ENCODE measurements at regions not wholly inside any gene's neighbourhood (a gene's known extent, or its start where the extent isn't known, plus 50 kb on each side); places are given as distances from the start of the nearest gene placed in this dataset.

DNA sequence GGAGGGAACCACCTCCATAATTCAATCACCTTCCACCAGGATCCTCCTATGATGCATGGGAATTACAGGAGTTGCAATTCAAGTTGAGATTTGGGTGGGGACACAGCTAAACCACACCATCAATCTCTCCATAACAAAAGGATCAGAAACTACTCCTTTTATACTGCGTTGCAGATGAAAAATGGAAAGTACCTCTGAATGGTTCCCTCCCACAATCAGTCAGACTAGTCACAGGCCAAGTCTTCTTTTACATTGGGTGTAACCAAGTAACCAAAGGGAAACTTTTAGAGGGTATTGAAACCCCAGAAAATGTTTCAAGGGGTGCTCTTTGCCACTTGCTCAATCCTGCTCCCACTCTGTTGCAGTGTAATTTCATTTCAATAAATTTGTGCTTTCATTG lies 504.3 kb upstream of the CNTN3 start:
- no peak for TF ChIP-seq JUND (IDR thresholded peaks at IDR 0.05)
- TF ChIP-seq, protein P1, sequence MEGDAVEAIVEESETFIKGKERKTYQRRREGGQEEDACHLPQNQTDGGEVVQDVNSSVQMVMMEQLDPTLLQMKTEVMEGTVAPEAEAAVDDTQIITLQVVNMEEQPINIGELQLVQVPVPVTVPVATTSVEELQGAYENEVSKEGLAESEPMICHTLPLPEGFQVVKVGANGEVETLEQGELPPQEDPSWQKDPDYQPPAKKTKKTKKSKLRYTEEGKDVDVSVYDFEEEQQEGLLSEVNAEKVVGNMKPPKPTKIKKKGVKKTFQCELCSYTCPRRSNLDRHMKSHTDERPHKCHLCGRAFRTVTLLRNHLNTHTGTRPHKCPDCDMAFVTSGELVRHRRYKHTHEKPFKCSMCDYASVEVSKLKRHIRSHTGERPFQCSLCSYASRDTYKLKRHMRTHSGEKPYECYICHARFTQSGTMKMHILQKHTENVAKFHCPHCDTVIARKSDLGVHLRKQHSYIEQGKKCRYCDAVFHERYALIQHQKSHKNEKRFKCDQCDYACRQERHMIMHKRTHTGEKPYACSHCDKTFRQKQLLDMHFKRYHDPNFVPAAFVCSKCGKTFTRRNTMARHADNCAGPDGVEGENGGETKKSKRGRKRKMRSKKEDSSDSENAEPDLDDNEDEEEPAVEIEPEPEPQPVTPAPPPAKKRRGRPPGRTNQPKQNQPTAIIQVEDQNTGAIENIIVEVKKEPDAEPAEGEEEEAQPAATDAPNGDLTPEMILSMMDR (IDR thresholded peaks at IDR 0.05) = no peak
- TF ChIP-seq, protein P2, sequence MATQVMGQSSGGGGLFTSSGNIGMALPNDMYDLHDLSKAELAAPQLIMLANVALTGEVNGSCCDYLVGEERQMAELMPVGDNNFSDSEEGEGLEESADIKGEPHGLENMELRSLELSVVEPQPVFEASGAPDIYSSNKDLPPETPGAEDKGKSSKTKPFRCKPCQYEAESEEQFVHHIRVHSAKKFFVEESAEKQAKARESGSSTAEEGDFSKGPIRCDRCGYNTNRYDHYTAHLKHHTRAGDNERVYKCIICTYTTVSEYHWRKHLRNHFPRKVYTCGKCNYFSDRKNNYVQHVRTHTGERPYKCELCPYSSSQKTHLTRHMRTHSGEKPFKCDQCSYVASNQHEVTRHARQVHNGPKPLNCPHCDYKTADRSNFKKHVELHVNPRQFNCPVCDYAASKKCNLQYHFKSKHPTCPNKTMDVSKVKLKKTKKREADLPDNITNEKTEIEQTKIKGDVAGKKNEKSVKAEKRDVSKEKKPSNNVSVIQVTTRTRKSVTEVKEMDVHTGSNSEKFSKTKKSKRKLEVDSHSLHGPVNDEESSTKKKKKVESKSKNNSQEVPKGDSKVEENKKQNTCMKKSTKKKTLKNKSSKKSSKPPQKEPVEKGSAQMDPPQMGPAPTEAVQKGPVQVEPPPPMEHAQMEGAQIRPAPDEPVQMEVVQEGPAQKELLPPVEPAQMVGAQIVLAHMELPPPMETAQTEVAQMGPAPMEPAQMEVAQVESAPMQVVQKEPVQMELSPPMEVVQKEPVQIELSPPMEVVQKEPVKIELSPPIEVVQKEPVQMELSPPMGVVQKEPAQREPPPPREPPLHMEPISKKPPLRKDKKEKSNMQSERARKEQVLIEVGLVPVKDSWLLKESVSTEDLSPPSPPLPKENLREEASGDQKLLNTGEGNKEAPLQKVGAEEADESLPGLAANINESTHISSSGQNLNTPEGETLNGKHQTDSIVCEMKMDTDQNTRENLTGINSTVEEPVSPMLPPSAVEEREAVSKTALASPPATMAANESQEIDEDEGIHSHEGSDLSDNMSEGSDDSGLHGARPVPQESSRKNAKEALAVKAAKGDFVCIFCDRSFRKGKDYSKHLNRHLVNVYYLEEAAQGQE (IDR thresholded peaks at IDR 0.05; ENCODE audit: low read depth, low read length) = no peak
- TF ChIP-seq, protein P3, sequence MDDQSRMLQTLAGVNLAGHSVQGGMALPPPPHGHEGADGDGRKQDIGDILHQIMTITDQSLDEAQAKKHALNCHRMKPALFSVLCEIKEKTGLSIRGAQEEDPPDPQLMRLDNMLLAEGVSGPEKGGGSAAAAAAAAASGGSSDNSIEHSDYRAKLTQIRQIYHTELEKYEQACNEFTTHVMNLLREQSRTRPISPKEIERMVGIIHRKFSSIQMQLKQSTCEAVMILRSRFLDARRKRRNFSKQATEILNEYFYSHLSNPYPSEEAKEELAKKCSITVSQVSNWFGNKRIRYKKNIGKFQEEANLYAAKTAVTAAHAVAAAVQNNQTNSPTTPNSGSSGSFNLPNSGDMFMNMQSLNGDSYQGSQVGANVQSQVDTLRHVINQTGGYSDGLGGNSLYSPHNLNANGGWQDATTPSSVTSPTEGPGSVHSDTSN (IDR thresholded peaks at IDR 0.05) = no peak
- TF ChIP-seq POLR2AphosphoS5 (IDR thresholded peaks at IDR 0.05; ENCODE audit: low read depth, low read length) = no peak
- TF ChIP-seq EP300 (IDR thresholded peaks at IDR 0.05; ENCODE audit: borderline replicate concordance in 1 of 2, low read depth in 1 of 2, low read length in 1 of 2) = no peak
- TF ChIP-seq GATA2 (CRISPR knock-in tag; IDR thresholded peaks at IDR 0.05) = no peak
- no peak for TF ChIP-seq GABPA (IDR thresholded peaks at IDR 0.05; ENCODE audit: low read depth)
- no peak for TF ChIP-seq RAD21 (IDR thresholded peaks at IDR 0.05; ENCODE audit: low read length)
- no peak for TF ChIP-seq FOXJ3 (CRISPR knock-in tag; IDR thresholded peaks at IDR 0.05)
- TF ChIP-seq YY1 (IDR thresholded peaks at IDR 0.05; ENCODE audit: low read depth) = no peak
- TF ChIP-seq RCOR1 (IDR thresholded peaks at IDR 0.05; ENCODE audit: low read length) = no peak
- TF ChIP-seq EZH2phosphoT487 (IDR thresholded peaks at IDR 0.05; ENCODE audit: borderline replicate concordance, low read depth) = no peak
